ENCODE measurements at regions not wholly inside any gene's neighbourhood (a gene's known extent, or its start where the extent isn't known, plus 50 kb on each side); places are given as distances from the start of the nearest gene placed in this dataset.

DNA sequence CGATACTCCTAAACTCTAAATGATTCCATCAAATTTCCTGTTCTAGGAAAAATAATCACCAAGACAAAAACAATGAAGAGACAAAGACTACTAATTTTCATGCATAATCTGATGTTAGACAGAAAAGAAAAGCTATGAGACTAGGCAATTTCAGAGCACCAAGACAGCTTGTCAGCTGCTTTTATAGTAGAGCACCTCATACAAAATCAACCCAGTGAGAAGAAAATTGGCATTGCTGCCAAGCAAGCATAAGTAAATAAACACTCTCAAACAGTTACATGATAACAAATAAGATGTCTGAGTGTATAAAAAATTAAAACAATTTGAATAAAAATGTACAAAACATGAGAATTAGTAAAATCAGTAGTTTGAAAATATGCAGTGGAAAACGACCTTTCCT is 1544.6 kb downstream of the C4orf33 start:
- ATAC-seq = no peak

DNA sequence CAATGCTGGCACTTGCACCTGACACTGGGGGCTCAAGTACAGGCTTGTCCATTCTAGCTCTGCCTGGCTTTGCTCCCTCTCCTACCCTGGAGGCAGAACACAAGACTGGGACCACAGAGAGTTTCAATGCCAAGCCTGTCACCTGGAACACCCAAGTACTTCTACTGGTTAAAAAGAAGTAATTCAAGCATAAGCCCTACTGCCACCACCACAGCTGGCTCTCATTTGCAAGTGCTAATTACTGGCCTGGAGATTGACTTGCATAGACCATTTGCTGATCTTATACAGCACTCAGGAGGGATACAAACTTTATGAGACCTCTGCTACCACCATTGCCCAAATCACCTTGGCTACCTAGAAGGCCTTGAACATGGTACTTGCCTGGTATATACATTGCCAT is 1550.9 kb downstream of the C4orf33 start:
- ATAC-seq = no peak
- no peak for TF ChIP-seq TOX (CRISPR knock-in tag; IDR thresholded peaks at IDR 0.05; ENCODE audit: borderline replicate concordance)
- TF ChIP-seq BACH2 (CRISPR knock-in tag; IDR thresholded peaks at IDR 0.05; ENCODE audit: borderline replicate concordance) = no peak
- no peak for TF ChIP-seq ESRRG (CRISPR knock-in tag; IDR thresholded peaks at IDR 0.05)
- no peak for TF ChIP-seq ZC3H10 (CRISPR knock-in tag; IDR thresholded peaks at IDR 0.05)
- no peak for TF ChIP-seq OSR1 (CRISPR knock-in tag; IDR thresholded peaks at IDR 0.05)
- TF ChIP-seq TCF4 (CRISPR knock-in tag; IDR thresholded peaks at IDR 0.05; ENCODE audit: borderline replicate concordance) = no peak
- TF ChIP-seq ZNF565 (CRISPR knock-in tag; conservative IDR thresholded peaks at IDR 0.05; ENCODE audit: low read depth) = no peak
- no peak for TF ChIP-seq SNAI2 (CRISPR knock-in tag; IDR thresholded peaks at IDR 0.05)
- no peak for TF ChIP-seq ZFP3 (CRISPR knock-in tag; IDR thresholded peaks at IDR 0.05)

More for the DNA sequence above, 1544.6 kb downstream of the C4orf33 start:
- TF ChIP-seq ZC3H10 (CRISPR knock-in tag; IDR thresholded peaks at IDR 0.05) = no peak
- TF ChIP-seq ZFP3 (CRISPR knock-in tag; IDR thresholded peaks at IDR 0.05) = no peak
- no peak for TF ChIP-seq TOX (CRISPR knock-in tag; IDR thresholded peaks at IDR 0.05; ENCODE audit: borderline replicate concordance)
- TF ChIP-seq, protein P1, sequence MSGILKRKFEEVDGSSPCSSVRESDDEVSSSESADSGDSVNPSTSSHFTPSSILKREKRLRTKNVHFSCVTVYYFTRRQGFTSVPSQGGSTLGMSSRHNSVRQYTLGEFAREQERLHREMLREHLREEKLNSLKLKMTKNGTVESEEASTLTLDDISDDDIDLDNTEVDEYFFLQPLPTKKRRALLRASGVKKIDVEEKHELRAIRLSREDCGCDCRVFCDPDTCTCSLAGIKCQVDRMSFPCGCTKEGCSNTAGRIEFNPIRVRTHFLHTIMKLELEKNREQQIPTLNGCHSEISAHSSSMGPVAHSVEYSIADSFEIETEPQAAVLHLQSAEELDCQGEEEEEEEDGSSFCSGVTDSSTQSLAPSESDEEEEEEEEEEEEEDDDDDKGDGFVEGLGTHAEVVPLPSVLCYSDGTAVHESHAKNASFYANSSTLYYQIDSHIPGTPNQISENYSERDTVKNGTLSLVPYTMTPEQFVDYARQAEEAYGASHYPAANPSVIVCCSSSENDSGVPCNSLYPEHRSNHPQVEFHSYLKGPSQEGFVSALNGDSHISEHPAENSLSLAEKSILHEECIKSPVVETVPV (CRISPR knock-in tag; IDR thresholded peaks at IDR 0.05) = no peak

DNA sequence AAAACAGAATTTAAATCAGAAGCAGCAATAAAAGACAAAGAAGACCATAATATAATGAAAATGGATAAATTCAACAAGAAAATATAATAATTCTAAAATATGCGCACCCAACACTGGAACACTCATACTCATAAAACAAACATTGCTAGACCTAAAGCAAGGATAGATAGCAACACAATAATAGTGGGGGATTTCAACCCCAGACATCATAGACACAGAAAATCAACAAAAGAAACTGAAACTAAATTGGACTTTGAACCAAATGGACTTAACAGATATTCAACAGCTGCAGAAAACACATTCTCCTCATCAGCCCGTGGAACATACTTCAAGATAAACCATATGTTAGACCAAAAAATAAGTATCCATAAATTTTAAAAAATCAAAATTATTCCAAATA is 1552.6 kb downstream of the C4orf33 start:
- TF ChIP-seq ZC3H10 (CRISPR knock-in tag; IDR thresholded peaks at IDR 0.05) = no peak
- TF ChIP-seq, protein P2, sequence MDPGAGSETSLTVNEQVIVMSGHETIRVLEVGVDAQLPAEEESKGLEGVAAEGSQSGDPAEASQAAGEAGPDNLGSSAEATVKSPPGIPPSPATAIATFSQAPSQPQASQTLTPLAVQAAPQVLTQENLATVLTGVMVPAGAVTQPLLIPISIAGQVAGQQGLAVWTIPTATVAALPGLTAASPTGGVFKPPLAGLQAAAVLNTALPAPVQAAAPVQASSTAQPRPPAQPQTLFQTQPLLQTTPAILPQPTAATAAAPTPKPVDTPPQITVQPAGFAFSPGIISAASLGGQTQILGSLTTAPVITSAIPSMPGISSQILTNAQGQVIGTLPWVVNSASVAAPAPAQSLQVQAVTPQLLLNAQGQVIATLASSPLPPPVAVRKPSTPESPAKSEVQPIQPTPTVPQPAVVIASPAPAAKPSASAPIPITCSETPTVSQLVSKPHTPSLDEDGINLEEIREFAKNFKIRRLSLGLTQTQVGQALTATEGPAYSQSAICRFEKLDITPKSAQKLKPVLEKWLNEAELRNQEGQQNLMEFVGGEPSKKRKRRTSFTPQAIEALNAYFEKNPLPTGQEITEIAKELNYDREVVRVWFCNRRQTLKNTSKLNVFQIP (CRISPR knock-in tag; IDR thresholded peaks at IDR 0.05; ENCODE audit: borderline replicate concordance, low read depth) = no peak
- TF ChIP-seq, protein P3, sequence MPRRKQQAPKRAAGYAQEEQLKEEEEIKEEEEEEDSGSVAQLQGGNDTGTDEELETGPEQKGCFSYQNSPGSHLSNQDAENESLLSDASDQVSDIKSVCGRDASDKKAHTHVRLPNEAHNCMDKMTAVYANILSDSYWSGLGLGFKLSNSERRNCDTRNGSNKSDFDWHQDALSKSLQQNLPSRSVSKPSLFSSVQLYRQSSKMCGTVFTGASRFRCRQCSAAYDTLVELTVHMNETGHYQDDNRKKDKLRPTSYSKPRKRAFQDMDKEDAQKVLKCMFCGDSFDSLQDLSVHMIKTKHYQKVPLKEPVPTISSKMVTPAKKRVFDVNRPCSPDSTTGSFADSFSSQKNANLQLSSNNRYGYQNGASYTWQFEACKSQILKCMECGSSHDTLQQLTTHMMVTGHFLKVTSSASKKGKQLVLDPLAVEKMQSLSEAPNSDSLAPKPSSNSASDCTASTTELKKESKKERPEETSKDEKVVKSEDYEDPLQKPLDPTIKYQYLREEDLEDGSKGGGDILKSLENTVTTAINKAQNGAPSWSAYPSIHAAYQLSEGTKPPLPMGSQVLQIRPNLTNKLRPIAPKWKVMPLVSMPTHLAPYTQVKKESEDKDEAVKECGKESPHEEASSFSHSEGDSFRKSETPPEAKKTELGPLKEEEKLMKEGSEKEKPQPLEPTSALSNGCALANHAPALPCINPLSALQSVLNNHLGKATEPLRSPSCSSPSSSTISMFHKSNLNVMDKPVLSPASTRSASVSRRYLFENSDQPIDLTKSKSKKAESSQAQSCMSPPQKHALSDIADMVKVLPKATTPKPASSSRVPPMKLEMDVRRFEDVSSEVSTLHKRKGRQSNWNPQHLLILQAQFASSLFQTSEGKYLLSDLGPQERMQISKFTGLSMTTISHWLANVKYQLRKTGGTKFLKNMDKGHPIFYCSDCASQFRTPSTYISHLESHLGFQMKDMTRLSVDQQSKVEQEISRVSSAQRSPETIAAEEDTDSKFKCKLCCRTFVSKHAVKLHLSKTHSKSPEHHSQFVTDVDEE (CRISPR knock-in tag; IDR thresholded peaks at IDR 0.05) = no peak
- no peak for TF ChIP-seq PPARA (CRISPR knock-in tag; IDR thresholded peaks at IDR 0.05; ENCODE audit: borderline replicate concordance)
- TF ChIP-seq ZNF70 (CRISPR knock-in tag; IDR thresholded peaks at IDR 0.05) = no peak
- no peak for TF ChIP-seq OSR1 (CRISPR knock-in tag; IDR thresholded peaks at IDR 0.05)
- no peak for TF ChIP-seq ZFP3 (CRISPR knock-in tag; IDR thresholded peaks at IDR 0.05)
- TF ChIP-seq GLIS3 (CRISPR knock-in tag; IDR thresholded peaks at IDR 0.05) = no peak
- no peak for TF ChIP-seq ZNF8 (CRISPR knock-in tag; IDR thresholded peaks at IDR 0.05)
- TF ChIP-seq, protein P4, sequence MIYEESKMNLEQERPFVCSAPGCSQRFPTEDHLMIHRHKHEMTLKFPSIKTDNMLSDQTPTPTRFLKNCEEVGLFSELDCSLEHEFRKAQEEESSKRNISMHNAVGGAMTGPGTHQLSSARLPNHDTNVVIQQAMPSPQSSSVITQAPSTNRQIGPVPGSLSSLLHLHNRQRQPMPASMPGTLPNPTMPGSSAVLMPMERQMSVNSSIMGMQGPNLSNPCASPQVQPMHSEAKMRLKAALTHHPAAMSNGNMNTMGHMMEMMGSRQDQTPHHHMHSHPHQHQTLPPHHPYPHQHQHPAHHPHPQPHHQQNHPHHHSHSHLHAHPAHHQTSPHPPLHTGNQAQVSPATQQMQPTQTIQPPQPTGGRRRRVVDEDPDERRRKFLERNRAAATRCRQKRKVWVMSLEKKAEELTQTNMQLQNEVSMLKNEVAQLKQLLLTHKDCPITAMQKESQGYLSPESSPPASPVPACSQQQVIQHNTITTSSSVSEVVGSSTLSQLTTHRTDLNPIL (CRISPR knock-in tag; IDR thresholded peaks at IDR 0.05; ENCODE audit: low read depth) = no peak
- no peak for TF ChIP-seq ZFP30 (CRISPR knock-in tag; IDR thresholded peaks at IDR 0.05)
- no peak for TF ChIP-seq SNAI2 (CRISPR knock-in tag; IDR thresholded peaks at IDR 0.05)
- TF ChIP-seq ZNF565 (CRISPR knock-in tag; conservative IDR thresholded peaks at IDR 0.05; ENCODE audit: low read depth) = no peak
- no peak for TF ChIP-seq ESRRG (CRISPR knock-in tag; IDR thresholded peaks at IDR 0.05)
- TF ChIP-seq, protein P1 (CRISPR knock-in tag; IDR thresholded peaks at IDR 0.05) = no peak
- TF ChIP-seq CSDC2 (CRISPR knock-in tag; IDR thresholded peaks at IDR 0.05) = no peak
- no peak for TF ChIP-seq RARB (CRISPR knock-in tag; IDR thresholded peaks at IDR 0.05)
- TF ChIP-seq ISL1 (CRISPR knock-in tag; IDR thresholded peaks at IDR 0.05) = no peak
- TF ChIP-seq, protein P5, sequence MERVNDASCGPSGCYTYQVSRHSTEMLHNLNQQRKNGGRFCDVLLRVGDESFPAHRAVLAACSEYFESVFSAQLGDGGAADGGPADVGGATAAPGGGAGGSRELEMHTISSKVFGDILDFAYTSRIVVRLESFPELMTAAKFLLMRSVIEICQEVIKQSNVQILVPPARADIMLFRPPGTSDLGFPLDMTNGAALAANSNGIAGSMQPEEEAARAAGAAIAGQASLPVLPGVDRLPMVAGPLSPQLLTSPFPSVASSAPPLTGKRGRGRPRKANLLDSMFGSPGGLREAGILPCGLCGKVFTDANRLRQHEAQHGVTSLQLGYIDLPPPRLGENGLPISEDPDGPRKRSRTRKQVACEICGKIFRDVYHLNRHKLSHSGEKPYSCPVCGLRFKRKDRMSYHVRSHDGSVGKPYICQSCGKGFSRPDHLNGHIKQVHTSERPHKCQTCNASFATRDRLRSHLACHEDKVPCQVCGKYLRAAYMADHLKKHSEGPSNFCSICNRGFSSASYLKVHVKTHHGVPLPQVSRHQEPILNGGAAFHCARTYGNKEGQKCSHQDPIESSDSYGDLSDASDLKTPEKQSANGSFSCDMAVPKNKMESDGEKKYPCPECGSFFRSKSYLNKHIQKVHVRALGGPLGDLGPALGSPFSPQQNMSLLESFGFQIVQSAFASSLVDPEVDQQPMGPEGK (CRISPR knock-in tag; IDR thresholded peaks at IDR 0.05; ENCODE audit: borderline replicate concordance) = no peak
- ATAC-seq = no peak
